ENCODE measurements at regions not wholly inside any gene's neighbourhood (a gene's known extent, or its start where the extent isn't known, plus 50 kb on each side); places are given as distances from the start of the nearest gene placed in this dataset.

DNA sequence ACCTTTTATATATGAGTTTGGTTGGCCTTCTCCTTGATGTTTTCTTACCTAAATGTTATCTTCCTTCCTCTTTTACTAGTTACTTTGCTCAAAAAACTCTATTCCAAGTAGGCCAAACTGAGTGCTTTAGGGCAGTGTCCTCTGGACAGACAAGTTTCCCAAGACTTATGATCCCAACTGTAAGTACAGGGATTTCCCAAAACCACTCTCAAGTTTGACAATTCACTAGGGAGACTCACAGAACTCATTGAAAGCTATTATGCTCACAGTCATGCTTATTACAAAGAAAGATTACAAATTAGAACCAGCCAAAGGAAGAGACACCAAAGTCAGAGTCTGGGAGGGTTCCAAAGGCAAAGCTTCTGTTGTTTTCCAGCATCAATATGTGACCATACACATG is 534.2 kb upstream of the ALCAM start (continued):
- TF ChIP-seq NRF1 (IDR thresholded peaks at IDR 0.05; ENCODE audit: low read depth, low read length), result no peak
